Epithelial cell of prostate (primary cell): ENCODE measurements at regions not wholly inside any gene's neighbourhood (a gene's known extent, or its start where the extent isn't known, plus 50 kb on each side); places are given as distances from the start of the nearest gene placed in this dataset.

Source experiments
- DNase-seq: peaks from one replicate; pipeline ENCODE4 v3.0.0-alpha.2; 2011; ENCODE audit warnings: low read depth, low spot score
- H3K27ac ChIP-seq: fragments of 450-650 bp; 2 replicates; pipeline ENCODE4 v1.5.1; 2017; ENCODE audit warnings: mild to moderate bottlenecking

DNA sequence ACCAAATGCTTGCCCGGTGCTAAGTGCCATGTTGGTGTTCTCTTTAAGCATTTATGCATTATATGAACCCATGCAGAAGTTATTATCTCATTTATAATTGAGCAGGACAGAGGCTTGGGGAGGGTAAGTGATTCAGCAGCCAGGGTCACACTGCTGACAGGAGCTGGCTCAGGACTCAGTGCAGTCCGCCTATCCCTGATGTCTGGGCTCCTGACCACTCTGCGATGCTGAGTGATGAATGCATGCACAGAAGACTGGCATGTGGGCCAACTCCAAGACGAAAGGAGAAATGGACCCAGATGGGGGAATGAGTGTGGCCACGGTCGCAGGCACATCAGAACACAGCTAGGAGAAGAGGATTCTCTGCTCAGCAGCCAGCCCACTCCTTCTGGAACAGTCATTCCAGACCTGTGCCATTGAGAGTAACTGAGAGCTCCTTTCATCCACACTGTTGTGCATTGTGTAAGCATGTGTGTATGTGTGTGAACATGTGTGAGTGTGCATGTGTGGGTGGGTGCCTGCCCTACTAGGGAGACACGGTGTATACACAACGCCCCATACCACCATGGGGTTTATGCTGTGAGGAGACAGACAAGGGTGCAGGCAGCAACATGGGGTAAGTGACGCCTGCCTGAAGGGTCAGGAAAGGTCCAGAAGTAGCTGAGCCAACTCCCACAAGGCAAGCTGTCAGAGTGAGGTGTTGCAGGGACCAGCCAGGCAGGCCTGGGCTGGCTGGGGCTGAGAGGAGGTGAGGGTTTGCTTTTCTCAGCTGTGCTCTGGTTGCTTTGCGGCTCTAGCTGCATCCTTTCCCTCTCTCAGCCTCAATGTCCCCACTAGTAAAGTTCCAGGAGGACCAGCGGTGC lies 97.8 kb upstream of the PMEPA1 start:
- H3K27ac ChIP-seq = no peak overlapping the region
- DNase-seq = no peak

DNA sequence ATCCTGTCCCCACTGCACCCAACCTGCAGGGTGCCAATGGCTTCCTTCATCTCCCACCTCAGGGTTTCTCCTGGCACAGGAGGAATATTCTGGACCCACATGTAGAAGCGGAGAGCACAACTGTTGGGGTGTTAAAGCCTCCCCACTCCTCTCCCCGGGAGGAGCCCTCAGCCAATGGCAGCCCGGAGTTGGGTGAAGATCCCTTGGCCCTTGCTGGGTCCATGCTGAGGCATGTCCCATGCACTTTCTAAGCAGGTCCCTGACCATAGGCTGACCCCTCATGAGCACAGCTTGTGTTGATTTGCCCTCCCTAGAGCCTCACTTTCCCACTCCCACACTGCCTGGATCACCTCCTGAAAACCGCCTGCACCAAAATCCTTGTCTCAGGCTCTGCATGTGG lies 97.2 kb upstream of the PMEPA1 start:
- no peak for DNase-seq

GRCh38 chr20:57806476-57806875 lies 96.7 kb upstream of the PMEPA1 start:
- no peak overlapping the region for H3K27ac ChIP-seq
- DNase-seq = no peak

More for the DNA sequence above, 97.2 kb upstream of the PMEPA1 start:
- no peak overlapping the region for H3K27ac ChIP-seq

GRCh38 chr20:57805747-57806146 lies 95.9 kb upstream of the PMEPA1 start:
- no peak for DNase-seq
- H3K27ac ChIP-seq = no peak overlapping the region

DNA sequence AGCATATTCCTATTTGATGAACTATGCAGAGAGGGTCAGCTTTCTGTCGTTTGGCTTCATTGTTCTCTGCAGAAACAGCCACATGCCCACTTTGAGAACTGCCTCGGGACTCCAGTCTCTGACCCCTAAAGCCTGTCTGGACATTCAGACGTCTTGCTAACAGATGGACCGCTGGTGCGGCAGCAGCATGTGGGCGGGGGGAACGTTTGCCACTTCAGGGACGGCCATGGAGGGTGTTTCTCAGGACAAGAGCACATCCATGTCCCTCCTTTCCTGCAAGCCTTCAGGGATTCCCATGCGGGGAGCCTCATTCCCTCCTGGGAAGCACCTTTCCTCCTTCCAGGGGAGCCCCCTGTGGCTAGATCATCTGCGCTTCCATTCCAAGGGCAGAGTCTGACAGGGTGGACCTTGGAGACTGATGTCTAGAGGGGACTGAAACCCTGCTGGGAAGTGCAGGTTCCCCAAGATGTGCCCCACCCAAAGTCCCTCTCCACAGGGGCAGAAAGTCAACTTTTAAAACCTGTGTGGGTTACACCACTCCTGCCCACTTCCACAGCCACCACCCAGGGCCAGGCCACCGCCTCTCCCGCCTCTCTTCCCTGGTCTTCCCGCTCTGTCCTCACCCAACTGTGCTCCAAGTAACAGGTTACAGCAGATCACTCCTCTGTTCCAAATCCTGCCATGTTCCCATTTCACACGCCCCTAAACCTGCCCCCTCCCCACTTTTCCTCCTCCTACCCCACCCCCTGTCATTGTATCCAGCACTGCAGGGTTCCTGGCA lies 94.8 kb upstream of the PMEPA1 start:
- H3K27ac ChIP-seq = no peak overlapping the region
- DNase-seq = no peak

- DNase-seq = no peak
- no peak overlapping the region for H3K27ac ChIP-seq
Observed at GRCh38 chr20:57803508-57804005, 93.7 kb upstream of the PMEPA1 start.

DNA sequence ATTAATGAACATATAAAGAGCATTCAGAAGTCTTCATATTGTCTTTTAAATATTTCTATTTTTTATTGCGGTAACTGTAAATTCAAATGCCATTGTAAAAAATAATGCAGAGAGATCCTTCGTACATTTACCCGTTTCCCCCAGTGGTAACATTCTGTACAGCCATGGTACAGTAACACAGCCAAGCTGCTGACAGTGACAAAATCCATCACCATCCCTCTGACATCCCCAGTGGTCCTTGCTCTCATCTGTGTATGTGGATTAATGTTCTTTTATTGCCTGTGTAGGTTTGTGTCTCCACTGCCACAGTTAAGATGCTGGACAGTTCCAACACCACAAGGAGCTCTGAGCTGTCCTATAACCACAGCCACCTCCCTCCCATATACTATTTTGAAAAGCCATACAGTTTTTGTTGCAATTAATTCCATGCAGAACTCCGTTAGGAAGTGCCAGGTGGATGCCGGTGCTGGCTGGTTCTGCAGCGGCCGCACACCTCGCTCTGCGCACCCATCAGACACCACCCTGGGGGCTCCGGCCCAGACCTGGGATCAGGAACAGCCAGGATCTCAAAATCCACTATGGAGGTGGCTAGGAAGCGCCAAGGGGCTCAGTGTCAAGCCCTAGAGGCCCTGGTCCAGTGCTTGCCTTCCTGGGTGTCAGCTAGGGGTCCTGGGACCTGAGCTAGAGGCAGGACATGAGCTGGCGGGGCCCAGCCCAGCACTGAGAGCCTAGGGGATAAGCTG lies 93.1 kb upstream of the PMEPA1 start:
- no peak for DNase-seq
- H3K27ac ChIP-seq = no peak overlapping the region

GRCh38 chr20:57801581-57801980 lies 91.8 kb upstream of the PMEPA1 start:
- no peak overlapping the region for H3K27ac ChIP-seq
- no peak for DNase-seq

GRCh38 chr20:57800791-57801430 lies 91.1 kb upstream of the PMEPA1 start:
- H3K27ac ChIP-seq = no peak overlapping the region
- DNase-seq = no peak

DNA sequence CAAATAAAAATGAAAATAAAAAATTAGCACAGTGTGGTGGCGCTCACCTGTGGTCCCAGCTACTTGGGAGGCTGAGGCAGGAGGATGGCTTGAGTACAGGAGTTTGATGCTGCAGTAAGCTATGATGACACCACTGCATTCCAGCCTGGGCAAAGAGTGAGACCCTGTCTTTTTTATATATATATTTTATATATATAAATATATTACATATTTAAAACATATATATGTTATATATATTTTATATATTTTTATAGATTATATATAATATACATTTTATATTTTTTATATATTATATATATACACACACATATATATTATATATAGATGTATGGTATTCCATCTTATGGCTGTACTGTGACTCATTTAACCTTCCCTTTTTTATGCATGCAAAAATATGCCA lies 87.6 kb upstream of the PMEPA1 start:
- no peak for DNase-seq
- no peak overlapping the region for H3K27ac ChIP-seq

GRCh38 chr20:57795977-57796560 lies 86.3 kb upstream of the PMEPA1 start:
- H3K27ac ChIP-seq = no peak overlapping the region
- no peak for DNase-seq

- no peak overlapping the region for H3K27ac ChIP-seq
Observed at GRCh38 chr20:57795342-57795697, 85.5 kb upstream of the PMEPA1 start.

GRCh38 chr20:57794600-57795341 lies 85.0 kb upstream of the PMEPA1 start:
- no peak overlapping the region for H3K27ac ChIP-seq
- no peak for DNase-seq

More at GRCh38 chr20:57795342-57795697, 85.5 kb upstream of the PMEPA1 start:
- no peak for DNase-seq

GRCh38 chr20:57794036-57794435 lies 84.2 kb upstream of the PMEPA1 start:
- no peak for DNase-seq
- no peak overlapping the region for H3K27ac ChIP-seq

GRCh38 chr20:57793421-57793820 lies 83.6 kb upstream of the PMEPA1 start:
- DNase-seq = no peak
- no peak overlapping the region for H3K27ac ChIP-seq

GRCh38 chr20:57792386-57793080 lies 82.7 kb upstream of the PMEPA1 start:
- DNase-seq = no peak

GRCh38 chr20:57791966-57792365 lies 82.2 kb upstream of the PMEPA1 start:
- H3K27ac ChIP-seq = no peak overlapping the region
- no peak for DNase-seq

More at GRCh38 chr20:57792386-57793080, 82.7 kb upstream of the PMEPA1 start:
- no peak overlapping the region for H3K27ac ChIP-seq

DNA sequence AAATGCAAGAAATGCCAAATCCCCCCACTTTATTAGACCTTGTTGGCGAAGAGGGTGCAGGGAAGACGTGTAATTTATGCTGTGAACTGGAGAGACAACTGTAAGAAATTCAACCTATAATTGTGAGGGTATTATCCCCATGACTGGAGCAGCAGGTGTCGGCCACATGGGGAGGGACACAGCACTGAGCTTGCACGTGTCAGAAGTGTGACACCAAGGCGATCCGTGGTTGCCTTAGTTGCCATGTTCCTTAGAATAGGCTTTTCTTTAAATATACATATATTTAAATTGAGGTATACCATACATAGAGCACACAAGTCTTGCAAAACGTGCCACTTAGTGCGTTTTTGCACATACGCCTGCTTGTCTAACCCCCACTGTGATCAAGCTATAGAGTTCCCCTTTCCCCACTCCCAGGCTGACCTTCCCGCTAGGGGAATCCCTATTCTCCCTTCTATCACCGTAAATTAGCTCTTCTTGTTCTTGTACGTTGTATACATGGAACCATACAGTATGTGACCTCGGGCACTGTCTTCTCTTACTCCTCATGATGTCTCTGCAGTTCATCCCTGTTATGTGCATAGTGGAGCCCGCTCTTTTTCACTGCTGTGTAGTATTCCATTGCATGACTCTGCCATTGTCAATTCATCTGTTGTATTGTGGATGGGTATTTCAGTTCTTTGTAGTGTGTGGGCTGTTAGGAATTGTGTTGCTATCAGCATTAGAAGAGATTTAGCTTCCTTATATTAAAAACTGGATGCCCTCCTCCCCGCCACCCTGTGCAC lies 81.6 kb upstream of the PMEPA1 start:
- H3K27ac ChIP-seq = no peak overlapping the region
- no peak for DNase-seq
